Heart right ventricle (tissue), 16 donors: ENCODE measurements at regions not wholly inside any gene's neighbourhood (a gene's known extent, or its start where the extent isn't known, plus 50 kb on each side); places are given as distances from the start of the nearest gene placed in this dataset.

Experiments
- ATAC-seq, 8 donors: fragments of 200-7000 bp; cut with Tn5 transposase; one replicate each; pipeline ENCODE4 v1.9.1; 2020; ENCODE audit warnings: mild to moderate bottlenecking in 8 of 8, moderate library complexity in 8 of 8, moderate number of reproducible peaks in 1 of 8
- DNase-seq, 2 donors: peaks; one replicate each; pipeline ENCODE4 v3.0.0-alpha.2; 2020
- H3K27ac ChIP-seq, 10 donors: fragments of 200-600 bp; sonication (generic) in 2 of 10; one replicate each; pipeline versions ENCODE4 v1.5.0 to v1.8.0; 2020 to 2022; ENCODE audit warnings: mild to moderate bottlenecking in 3 of 10
- H3K27me3 ChIP-seq, 7 donors: fragments of 200-600 bp; one replicate each; pipeline ENCODE4 v1.8.0; 2021 to 2022; ENCODE audit warnings: mild to moderate bottlenecking in 2 of 7
- H3K36me3 ChIP-seq, 9 donors: fragments of 200-600 bp; sonication (generic) in 1 of 9; one replicate each; pipeline versions ENCODE4 v1.5.0 to v1.8.0; 2020 to 2022; ENCODE audit warnings: mild to moderate bottlenecking in 2 of 9
- H3K4me1 ChIP-seq, 9 donors: fragments of 200-600 bp; sonication (generic) in 1 of 9; one replicate each; pipeline versions ENCODE4 v1.5.0 to v1.8.0; 2020 to 2022; ENCODE audit warnings: mild to moderate bottlenecking in 4 of 9
- H3K4me3 ChIP-seq, 10 donors: fragments of 200-600 bp; sonication (generic) in 2 of 10; one replicate each; pipeline versions ENCODE4 v1.5.0 to v1.8.0; 2020 to 2022; ENCODE audit warnings: mild to moderate bottlenecking in 7 of 10, moderate library complexity in 2 of 10
- H3K9me3 ChIP-seq, 11 donors: fragments of 200-600 bp in 10 of 11; sonication (generic) in 2 of 11; one replicate each; pipeline versions ENCODE4 v1.5.0 to v1.8.0; 2013 to 2022; ENCODE audit warnings: mild to moderate bottlenecking in 2 of 11, control low read depth in 1 of 11, moderate library complexity in 1 of 11
- CTCF ChIP-seq, 9 donors: fragments of 200-600 bp; sonication (generic) in 2 of 9; IDR thresholded peaks; one replicate each; pipeline versions ENCODE4 v1.5.0 to v1.8.0; 2021 to 2022; ENCODE audit warnings: antibody characterized with exemption in 9 of 9, mild to moderate bottlenecking in 5 of 9, moderate library complexity in 1 of 9
- WGBS, 2 donors: extraction: QIAGEN DNeasy Blood & Tissue Kit; methylation state at CpG; one replicate each; pipeline ENCODE4 v1.1.7; 2013; ENCODE audit warnings: inconsistent platforms in 1 of 2; 5-methylcytosine and 5-hydroxymethylcytosine counted together
- intact Hi-C, 10 donors: fragments of 100-400 bp; cut with DNase I; formaldehyde crosslinking; loops; one replicate each; pipeline versions ENCODE4 v1.11.1 to v1.14.2; 2022
- donor health status: Arrhythmogenic right ventricular cardiomyopathy.
- donor health status: ischemic (EF 13 %, LVEDD 7.1; RV severe dilation, severe dysfunction).
- donor health status: healthy with polysubstance abuse.
- donor health status: DM: no; HTN: yes; CAD: no.
- donor health status: DM: no; HTN: no; CAD: no.
- donor health status: ischemic (EF 25% LVEDD 6.9; RV normal size, moderate dysfunction).
- donor health status: ischemic (EF 25% LVEDD 5.7; RV mildly dilated, moderate dysfunction).
- donor health status: healthy.
- donor health status: DM: yes; HTN: yes; CAD: no.
- donor health status: Ischemic cardiomyopathy.
- donor health status: ischemic (EF 35%, LVEDD 5.7; RV mildly dilated, moderate dysfunction).
- donor health status: nonischemic (EF 11% LVEDD 7.7; RV severe dilation, severe dysfunction).
- donor health status: DM: yes; HTN: yes; CAD: no.
- donor health status: PGD.
- donor health status: ischemic (EF 29% LVEDD 5.4; RV normal size, mild dysfunction).
- donor health status: nonischemic (EF 23%, LVEDD 6.1; RV moderate dilation, normal function).

- intact Hi-C loops: loop anchor here in 1 of 10 donors (10.0 kb wide), 1 partner anchor 335 kb away; the partner anchor contains the start of gene TGFB2
- H3K27ac ChIP-seq: no peak overlapping the region
These were observed 335.0 kb downstream of the TGFB2 start for GRCh38 chr1:218679988-218680748.

GRCh38 chr1:218683242-218683641 is 338.1 kb downstream of the TGFB2 start:
- 64 to 71% methylated on average over 2 of the region's 2 CpGs for WGBS, 2 donors
- no peak overlapping the region for H3K4me3 ChIP-seq
- no peak for TF ChIP-seq CTCF (IDR thresholded peaks at IDR 0.05)

More at GRCh38 chr1:218679988-218680748, 335.0 kb downstream of the TGFB2 start:
- ATAC-seq (no peak), DNase-seq (no peak)
- 95% methylated on average over 4 of the region's 4 CpGs for WGBS, 2 donors
- no peak for TF ChIP-seq CTCF (IDR thresholded peaks at IDR 0.05)
- Histone ChIP-seq H3K9me3 (no peaks in the 10 kb centered on the region), H3K27me3 (no peaks in the 10 kb centered on the region), H3K4me1 (no peaks in the 10 kb centered on the region), H3K4me3 (no peak overlapping the region), H3K36me3 (no peaks in the 10 kb centered on the region)

GRCh38 chr1:218686258-218686657 is 341.1 kb downstream of the TGFB2 start:
- H3K4me3 ChIP-seq: no peak overlapping the region
- no peaks in the 10 kb centered on the region for H3K4me1 ChIP-seq
- intact Hi-C loops: no loop called here
- H3K9me3 ChIP-seq: peaks cover 0 to 7% (median 0%) of the 10 kb centered on the region in 11 donors
- no peak overlapping the region for H3K27ac ChIP-seq
- no peaks in the 10 kb centered on the region for H3K27me3 ChIP-seq
- DNase-seq: no peak
- TF ChIP-seq CTCF (IDR thresholded peaks at IDR 0.05): no peak
- no peak for ATAC-seq
- no peaks in the 10 kb centered on the region for H3K36me3 ChIP-seq

More at GRCh38 chr1:218683242-218683641, 338.1 kb downstream of the TGFB2 start:
- Histone ChIP-seq H3K36me3 (no peaks in the 10 kb centered on the region), H3K4me1 (no peaks in the 10 kb centered on the region), H3K27ac (no peak overlapping the region), H3K27me3 (no peaks in the 10 kb centered on the region), H3K9me3 (no peaks in the 10 kb centered on the region)
- no peak for ATAC-seq
- DNase-seq: no peak
- intact Hi-C loops: no loop called here

- Histone ChIP-seq H3K27me3 (no peaks in the 10 kb centered on the region), H3K4me1 (no peaks in the 10 kb centered on the region), H3K27ac (no peak overlapping the region), H3K4me3 (no peak overlapping the region), H3K36me3 (no peaks in the 10 kb centered on the region), H3K9me3 (peaks cover 0 to 7% (median 0%) of the 10 kb centered on the region in 11 donors)
- intact Hi-C loops: no loop called here
- DNase-seq (no peak), ATAC-seq (no peak)
- WGBS, 2 donors: 92 to 97% methylated on average over 1 of the region's 1 CpG
- no peak for TF ChIP-seq CTCF (IDR thresholded peaks at IDR 0.05)
These were observed 341.6 kb downstream of the TGFB2 start for GRCh38 chr1:218686761-218687160.
